Testis (tissue), 2 donors: ENCODE measurements at regions not wholly inside any gene's neighbourhood (a gene's known extent, or its start where the extent isn't known, plus 50 kb on each side); places are given as distances from the start of the nearest gene placed in this dataset.

Experiments used
- DNase-seq: peaks from one replicate; pipeline ENCODE4 v3.0.0-alpha.2; 2019
- H3K27ac ChIP-seq, 2 donors: fragments of 200-600 bp; sonication (generic); one replicate each; pipeline ENCODE4 v1.5.1; 2019
- H3K27me3 ChIP-seq: fragments of 200-600 bp; sonication (generic); one replicate; pipeline ENCODE4 v1.5.1; 2019
- H3K36me3 ChIP-seq: fragments of 200-600 bp; sonication (generic); one replicate; pipeline ENCODE4 v1.5.1; 2017; ENCODE audit warnings: low read depth; ENCODE audit errors: missing control alignments
- H3K4me1 ChIP-seq: fragments of 200-600 bp; sonication (generic); one replicate; pipeline ENCODE4 v1.5.1; 2019
- H3K4me3 ChIP-seq, 2 donors: fragments of 200-600 bp; sonication (generic); one replicate each; pipeline ENCODE4 v1.5.1; 2017 to 2019
- H3K9me3 ChIP-seq: fragments of 200-600 bp; sonication (generic); one replicate; pipeline ENCODE4 v1.5.1; 2017
- POLR2A ChIP-seq: fragments of 450-650 bp; IDR thresholded peaks from one replicate; pipeline ENCODE4 v1.6.1; 2017; ENCODE audit warnings: antibody characterized with exemption, mild to moderate bottlenecking, moderate library complexity
- WGBS, 2 donors: methylation state at CpG; one replicate each; pipeline ENCODE4 v1.1.5; 2018; 5-methylcytosine and 5-hydroxymethylcytosine counted together
- intact Hi-C: fragments of 100-400 bp; cut with DNase I; formaldehyde crosslinking; loops from one replicate; pipeline ENCODE4 v1.15.1; 2023; ENCODE audit warnings: low total_unique reads
- TF ChIP-seq, protein P1 (sequence below), 3 experiments: fragments of 450-650 bp in 2 of 3; fragments of 200-600 bp in 1 of 3; sonication (generic) in 1 of 3; IDR thresholded peaks; one replicate each; pipeline ENCODE4 v1.5.1; 2016 to 2019; ENCODE audit warnings: antibody characterized with exemption in 3 of 3, mild to moderate bottlenecking in 2 of 3, moderate library complexity in 1 of 3

DNA sequence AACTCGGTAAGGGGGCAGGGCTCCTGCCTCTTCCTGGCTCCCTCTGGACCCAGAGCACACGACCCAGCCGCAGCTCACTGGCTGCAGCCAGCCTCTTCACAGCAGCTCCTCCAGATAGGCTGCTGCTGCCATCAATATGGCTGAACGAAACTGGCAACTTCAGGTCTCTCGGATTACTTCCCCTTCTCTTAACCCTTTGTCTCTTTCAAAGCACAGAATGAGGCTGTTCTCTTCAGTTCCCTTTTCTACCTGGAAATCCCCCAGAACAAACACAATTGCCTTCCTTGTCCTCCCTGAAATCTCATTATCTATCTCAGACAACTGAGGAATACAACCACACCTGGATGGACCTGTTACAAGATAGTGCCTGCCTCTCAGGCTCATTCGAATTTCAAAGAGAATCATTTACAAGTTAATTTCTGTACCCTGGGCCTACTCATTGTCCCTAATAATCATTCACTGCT, 193.4 kb upstream of the MBL2 start:
- no peak overlapping the region for H3K27ac ChIP-seq
- no peak for DNase-seq
- H3K27me3 ChIP-seq: no peaks in the 10 kb centered on the region
- intact Hi-C loops: no loop called here
- WGBS, 2 donors: 30 to 56% methylated on average over 6 of the region's 6 CpGs
- H3K36me3 ChIP-seq: no peaks in the 10 kb centered on the region
- H3K4me3 ChIP-seq: no peak overlapping the region
- no peaks in the 10 kb centered on the region for H3K4me1 ChIP-seq
- TF ChIP-seq POLR2A: no peak
- TF ChIP-seq, protein P1, sequence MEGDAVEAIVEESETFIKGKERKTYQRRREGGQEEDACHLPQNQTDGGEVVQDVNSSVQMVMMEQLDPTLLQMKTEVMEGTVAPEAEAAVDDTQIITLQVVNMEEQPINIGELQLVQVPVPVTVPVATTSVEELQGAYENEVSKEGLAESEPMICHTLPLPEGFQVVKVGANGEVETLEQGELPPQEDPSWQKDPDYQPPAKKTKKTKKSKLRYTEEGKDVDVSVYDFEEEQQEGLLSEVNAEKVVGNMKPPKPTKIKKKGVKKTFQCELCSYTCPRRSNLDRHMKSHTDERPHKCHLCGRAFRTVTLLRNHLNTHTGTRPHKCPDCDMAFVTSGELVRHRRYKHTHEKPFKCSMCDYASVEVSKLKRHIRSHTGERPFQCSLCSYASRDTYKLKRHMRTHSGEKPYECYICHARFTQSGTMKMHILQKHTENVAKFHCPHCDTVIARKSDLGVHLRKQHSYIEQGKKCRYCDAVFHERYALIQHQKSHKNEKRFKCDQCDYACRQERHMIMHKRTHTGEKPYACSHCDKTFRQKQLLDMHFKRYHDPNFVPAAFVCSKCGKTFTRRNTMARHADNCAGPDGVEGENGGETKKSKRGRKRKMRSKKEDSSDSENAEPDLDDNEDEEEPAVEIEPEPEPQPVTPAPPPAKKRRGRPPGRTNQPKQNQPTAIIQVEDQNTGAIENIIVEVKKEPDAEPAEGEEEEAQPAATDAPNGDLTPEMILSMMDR (IDR thresholded peaks at IDR 0.05): no peak
- no peaks in the 10 kb centered on the region for H3K9me3 ChIP-seq

DNA sequence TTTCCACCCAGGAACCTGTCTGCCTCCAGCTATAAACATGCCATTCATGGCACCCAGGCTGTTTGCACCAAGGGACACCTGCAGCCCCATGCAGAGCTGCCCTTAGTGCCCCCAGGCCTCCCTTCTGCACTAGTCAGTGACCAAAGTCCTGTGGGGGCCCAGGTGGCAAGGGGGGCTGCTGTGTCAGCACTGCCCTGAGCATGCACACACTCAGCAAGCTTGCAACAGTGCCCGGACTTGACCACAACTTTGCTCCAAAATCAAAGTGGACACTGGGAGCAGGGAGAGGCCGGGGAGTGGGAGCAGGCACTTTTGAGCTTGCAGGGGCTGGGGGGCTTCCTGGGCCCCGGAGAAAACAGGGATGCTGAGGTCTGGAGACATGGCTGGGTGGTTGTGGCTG, 192.9 kb upstream of the MBL2 start:
- TF ChIP-seq, protein P1 (IDR thresholded peaks at IDR 0.05): no peak
- no peak for TF ChIP-seq POLR2A
- Histone ChIP-seq H3K4me3 (no peak overlapping the region), H3K27me3 (no peaks in the 10 kb centered on the region), H3K4me1 (no peaks in the 10 kb centered on the region), H3K27ac (no peak overlapping the region), H3K36me3 (no peaks in the 10 kb centered on the region), H3K9me3 (no peaks in the 10 kb centered on the region)
- DNase-seq: no peak
- intact Hi-C loops: no loop called here
- 73% methylated on average over 3 of the region's 3 CpGs; no CpG with 5 or more reads in 1 of the 2 donors for WGBS, 2 donors

DNA sequence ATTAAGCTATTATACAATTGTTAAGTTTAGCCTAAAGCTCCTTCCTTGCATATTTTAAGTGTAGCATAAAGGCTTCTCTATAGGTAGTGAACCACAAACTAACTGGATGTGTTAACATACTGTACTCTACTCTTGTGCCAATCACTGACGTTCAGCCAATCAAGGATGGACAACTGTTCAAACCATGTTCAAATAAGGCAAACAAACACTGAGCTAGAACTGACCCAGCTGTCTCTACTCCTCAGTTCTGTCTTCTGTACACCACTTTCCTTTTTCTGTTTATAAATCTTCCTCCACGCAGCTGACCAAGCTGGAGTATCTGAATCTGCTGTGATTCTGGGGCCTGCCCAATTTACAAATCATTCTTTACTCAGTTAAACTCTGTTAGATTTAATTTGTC, 188.7 kb upstream of the MBL2 start:
- WGBS, 2 donors: 59 to 60% methylated on average over 2 of the region's 2 CpGs
- Histone ChIP-seq H3K4me3 (no peak overlapping the region), H3K4me1 (no peaks in the 10 kb centered on the region), H3K9me3 (no peaks in the 10 kb centered on the region), H3K36me3 (no peaks in the 10 kb centered on the region), H3K27ac (no peak overlapping the region), H3K27me3 (no peaks in the 10 kb centered on the region)
- intact Hi-C loops: no loop called here
- TF ChIP-seq POLR2A: no peak
- TF ChIP-seq, protein P1 (IDR thresholded peaks at IDR 0.05): no peak
- no peak for DNase-seq

DNA sequence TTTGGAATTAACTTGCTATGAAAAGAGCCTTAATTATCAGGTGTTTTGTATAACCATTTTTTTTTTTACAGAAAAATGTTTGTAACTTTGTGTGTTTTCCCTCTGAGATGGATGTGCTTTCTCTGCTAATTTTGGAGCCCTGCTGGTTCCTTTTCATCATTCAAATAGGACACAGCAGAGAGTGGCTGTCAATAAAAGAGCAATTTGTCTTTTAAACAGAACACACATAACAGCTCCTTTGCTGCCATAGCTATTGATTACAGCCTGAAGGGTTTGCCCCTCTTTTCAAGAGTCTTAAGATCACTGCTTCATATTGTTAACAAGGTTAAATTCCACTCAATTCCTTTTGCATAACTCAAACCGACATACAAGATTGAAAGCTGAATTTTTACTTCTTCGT, 187.2 kb upstream of the MBL2 start:
- Histone ChIP-seq H3K9me3 (no peaks in the 10 kb centered on the region), H3K27me3 (no peaks in the 10 kb centered on the region), H3K4me3 (no peak overlapping the region), H3K27ac (no peak overlapping the region), H3K4me1 (no peaks in the 10 kb centered on the region), H3K36me3 (no peaks in the 10 kb centered on the region)
- no peak for TF ChIP-seq POLR2A
- TF ChIP-seq, protein P1 (IDR thresholded peaks at IDR 0.05): no peak
- no peak for DNase-seq
- 87 to 94% methylated on average over 2 of the region's 2 CpGs for WGBS, 2 donors
- intact Hi-C loops: no loop called here

DNA sequence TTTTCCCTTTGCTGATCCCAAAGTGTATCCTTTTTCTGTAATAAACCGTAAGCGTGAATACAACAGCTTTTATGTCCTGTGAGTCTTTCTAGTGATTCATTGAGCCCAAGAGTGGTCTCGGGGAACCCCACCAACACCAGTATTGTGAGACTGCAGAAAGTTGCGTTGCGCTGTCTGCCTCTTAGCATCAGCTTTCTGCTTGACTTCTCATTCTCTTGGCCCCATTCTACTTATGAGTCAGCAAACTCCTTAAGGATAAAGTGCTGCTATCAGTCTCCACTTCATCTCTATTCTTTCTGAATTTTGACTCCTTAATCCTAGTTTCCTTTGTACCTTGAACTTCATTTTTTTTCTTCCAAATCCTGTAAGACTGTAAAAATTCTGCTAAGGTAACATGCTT, 184.3 kb upstream of the MBL2 start:
- Histone ChIP-seq H3K4me1 (no peaks in the 10 kb centered on the region), H3K27ac (no peak overlapping the region), H3K36me3 (no peaks in the 10 kb centered on the region), H3K4me3 (no peak overlapping the region), H3K9me3 (no peaks in the 10 kb centered on the region), H3K27me3 (no peaks in the 10 kb centered on the region)
- intact Hi-C loops: no loop called here
- 90 to 94% methylated on average over 5 of the region's 5 CpGs for WGBS, 2 donors
- no peak for DNase-seq
- TF ChIP-seq, protein P1 (IDR thresholded peaks at IDR 0.05): no peak
- TF ChIP-seq POLR2A: no peak
